ENCODE measurements at regions not wholly inside any gene's neighbourhood (a gene's known extent, or its start where the extent isn't known, plus 50 kb on each side); places are given as distances from the start of the nearest gene placed in this dataset.

- WGBS (ENCODE audit: missing lambda C conversion rate): 16% methylated on average over 2 of the region's 2 CpGs
- Histone ChIP-seq H3K4me3 (no peak overlapping the region), H3K4me1 (no peaks in the 10 kb centered on the region), H3K4me2 (no peak overlapping the region), H3K27ac (no peak overlapping the region), H3K9me3 (no peaks in the 10 kb centered on the region)
- FAIRE-seq (no peak), DNase-seq (ENCODE audit: low read depth in 1 of 2, low spot score in 1 of 2) (no peak), ATAC-seq (no peak)
- TF ChIP-seq CEBPB (IDR thresholded peaks at IDR 0.05) (no peak), FOSB (CRISPR knock-in tag; IDR thresholded peaks at IDR 0.05) (no peak), BHLHE40 (IDR thresholded peaks at IDR 0.05; ENCODE audit: low read depth, low read length) (no peak), FOXS1 (CRISPR knock-in tag; IDR thresholded peaks at IDR 0.05) (no peak), RCOR1 (IDR thresholded peaks at IDR 0.05; ENCODE audit: low read depth, low read length) (no peak), BCL3 (IDR thresholded peaks at IDR 0.05) (no peak), KDM1A (IDR thresholded peaks at IDR 0.05; ENCODE audit: low read depth) (no peak), ZNF302 (CRISPR knock-in tag; IDR thresholded peaks at IDR 0.05) (no peak), HEYL (CRISPR knock-in tag; IDR thresholded peaks at IDR 0.05) (no peak), KDM5A (IDR thresholded peaks at IDR 0.05) (no peak), HOXA7 (CRISPR knock-in tag; IDR thresholded peaks at IDR 0.05) (no peak), RFX5 (IDR thresholded peaks at IDR 0.05) (no peak), EP300 (IDR thresholded peaks at IDR 0.05) (no peak), RAD21 (conservative IDR thresholded peaks at IDR 0.05 in 1 of 2, IDR thresholded peaks at IDR 0.05 in 1 of 2) (no peak), TFCP2L1 (CRISPR knock-in tag; IDR thresholded peaks at IDR 0.05) (no peak), TP53 (CRISPR knock-in tag; IDR thresholded peaks at IDR 0.05) (no peak)
- TF ChIP-seq, protein P1, sequence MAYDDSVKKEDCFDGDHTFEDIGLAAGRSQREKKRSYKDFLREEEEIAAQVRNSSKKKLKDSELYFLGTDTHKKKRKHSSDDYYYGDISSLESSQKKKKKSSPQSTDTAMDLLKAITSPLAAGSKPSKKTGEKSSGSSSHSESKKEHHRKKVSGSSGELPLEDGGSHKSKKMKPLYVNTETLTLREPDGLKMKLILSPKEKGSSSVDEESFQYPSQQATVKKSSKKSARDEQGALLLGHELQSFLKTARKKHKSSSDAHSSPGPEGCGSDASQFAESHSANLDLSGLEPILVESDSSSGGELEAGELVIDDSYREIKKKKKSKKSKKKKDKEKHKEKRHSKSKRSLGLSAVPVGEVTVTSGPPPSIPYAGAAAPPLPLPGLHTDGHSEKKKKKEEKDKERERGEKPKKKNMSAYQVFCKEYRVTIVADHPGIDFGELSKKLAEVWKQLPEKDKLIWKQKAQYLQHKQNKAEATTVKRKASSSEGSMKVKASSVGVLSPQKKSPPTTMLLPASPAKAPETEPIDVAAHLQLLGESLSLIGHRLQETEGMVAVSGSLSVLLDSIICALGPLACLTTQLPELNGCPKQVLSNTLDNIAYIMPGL (CRISPR knock-in tag; IDR thresholded peaks at IDR 0.05; ENCODE audit: borderline replicate concordance): no peak
- TF ChIP-seq, protein P2, sequence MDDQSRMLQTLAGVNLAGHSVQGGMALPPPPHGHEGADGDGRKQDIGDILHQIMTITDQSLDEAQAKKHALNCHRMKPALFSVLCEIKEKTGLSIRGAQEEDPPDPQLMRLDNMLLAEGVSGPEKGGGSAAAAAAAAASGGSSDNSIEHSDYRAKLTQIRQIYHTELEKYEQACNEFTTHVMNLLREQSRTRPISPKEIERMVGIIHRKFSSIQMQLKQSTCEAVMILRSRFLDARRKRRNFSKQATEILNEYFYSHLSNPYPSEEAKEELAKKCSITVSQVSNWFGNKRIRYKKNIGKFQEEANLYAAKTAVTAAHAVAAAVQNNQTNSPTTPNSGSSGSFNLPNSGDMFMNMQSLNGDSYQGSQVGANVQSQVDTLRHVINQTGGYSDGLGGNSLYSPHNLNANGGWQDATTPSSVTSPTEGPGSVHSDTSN (IDR thresholded peaks at IDR 0.05): no peak
- TF ChIP-seq, protein P3, sequence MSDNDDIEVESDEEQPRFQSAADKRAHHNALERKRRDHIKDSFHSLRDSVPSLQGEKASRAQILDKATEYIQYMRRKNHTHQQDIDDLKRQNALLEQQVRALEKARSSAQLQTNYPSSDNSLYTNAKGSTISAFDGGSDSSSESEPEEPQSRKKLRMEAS (IDR thresholded peaks at IDR 0.05): no peak
- CTCF ChIA-PET: no interaction called here
- POLR2A ChIA-PET: no interaction called here
Observed at GRCh38 chr3:88416436-88416835, 266.7 kb downstream of the C3orf38 start.

- TF ChIP-seq POLR2AphosphoS2 (conservative IDR thresholded peaks at IDR 0.05; ENCODE audit: low read length) (no peak), KDM1A (IDR thresholded peaks at IDR 0.05; ENCODE audit: low read depth) (no peak)
- TF ChIP-seq, protein P4, sequence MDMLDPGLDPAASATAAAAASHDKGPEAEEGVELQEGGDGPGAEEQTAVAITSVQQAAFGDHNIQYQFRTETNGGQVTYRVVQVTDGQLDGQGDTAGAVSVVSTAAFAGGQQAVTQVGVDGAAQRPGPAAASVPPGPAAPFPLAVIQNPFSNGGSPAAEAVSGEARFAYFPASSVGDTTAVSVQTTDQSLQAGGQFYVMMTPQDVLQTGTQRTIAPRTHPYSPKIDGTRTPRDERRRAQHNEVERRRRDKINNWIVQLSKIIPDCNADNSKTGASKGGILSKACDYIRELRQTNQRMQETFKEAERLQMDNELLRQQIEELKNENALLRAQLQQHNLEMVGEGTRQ (IDR thresholded peaks at IDR 0.05): no peak
- TF ChIP-seq, protein P3 (IDR thresholded peaks at IDR 0.05): no peak
- Histone ChIP-seq H3K9me3 (no peaks in the 10 kb centered on the region), H3K4me3 (no peak overlapping the region), H3K4me1 (no peaks in the 10 kb centered on the region), H3K4me2 (no peak overlapping the region), H3K27ac (no peak overlapping the region)
- FAIRE-seq: no peak
- ATAC-seq: no peak
- ChIA-PET CTCF (no interaction called here), POLR2A (no interaction called here)
- 54% methylated on average over 6 of the region's 6 CpGs for WGBS (ENCODE audit: missing lambda C conversion rate)
- no peak for DNase-seq (ENCODE audit: low read depth in 1 of 2, low spot score in 1 of 2)
Observed at GRCh38 chr3:88418219-88418618, 268.5 kb downstream of the C3orf38 start.
